ENCODE measurements at regions not wholly inside any gene's neighbourhood (a gene's known extent, or its start where the extent isn't known, plus 50 kb on each side); places are given as distances from the start of the nearest gene placed in this dataset.

DNA sequence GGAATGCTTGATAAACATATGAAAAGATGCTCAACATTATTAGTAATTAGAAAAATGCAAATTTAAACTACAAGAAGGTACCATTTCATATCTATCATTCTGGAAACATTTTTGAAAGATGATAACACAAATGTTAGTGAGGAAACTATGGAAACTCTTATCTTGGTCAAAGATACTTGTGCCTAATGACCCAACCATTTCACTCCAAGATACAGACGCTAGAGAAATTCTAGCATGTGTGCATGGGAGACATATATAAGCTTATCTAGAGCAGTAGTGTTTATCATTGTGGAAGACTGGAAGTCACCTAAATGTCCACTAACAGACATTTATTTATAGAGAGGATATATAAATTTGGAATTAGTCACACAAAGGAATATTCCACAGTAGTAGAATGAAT is 143.1 kb upstream of the HMGA2 start:
- TF ChIP-seq, protein P1, sequence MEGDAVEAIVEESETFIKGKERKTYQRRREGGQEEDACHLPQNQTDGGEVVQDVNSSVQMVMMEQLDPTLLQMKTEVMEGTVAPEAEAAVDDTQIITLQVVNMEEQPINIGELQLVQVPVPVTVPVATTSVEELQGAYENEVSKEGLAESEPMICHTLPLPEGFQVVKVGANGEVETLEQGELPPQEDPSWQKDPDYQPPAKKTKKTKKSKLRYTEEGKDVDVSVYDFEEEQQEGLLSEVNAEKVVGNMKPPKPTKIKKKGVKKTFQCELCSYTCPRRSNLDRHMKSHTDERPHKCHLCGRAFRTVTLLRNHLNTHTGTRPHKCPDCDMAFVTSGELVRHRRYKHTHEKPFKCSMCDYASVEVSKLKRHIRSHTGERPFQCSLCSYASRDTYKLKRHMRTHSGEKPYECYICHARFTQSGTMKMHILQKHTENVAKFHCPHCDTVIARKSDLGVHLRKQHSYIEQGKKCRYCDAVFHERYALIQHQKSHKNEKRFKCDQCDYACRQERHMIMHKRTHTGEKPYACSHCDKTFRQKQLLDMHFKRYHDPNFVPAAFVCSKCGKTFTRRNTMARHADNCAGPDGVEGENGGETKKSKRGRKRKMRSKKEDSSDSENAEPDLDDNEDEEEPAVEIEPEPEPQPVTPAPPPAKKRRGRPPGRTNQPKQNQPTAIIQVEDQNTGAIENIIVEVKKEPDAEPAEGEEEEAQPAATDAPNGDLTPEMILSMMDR (IDR thresholded peaks at IDR 0.05), result no peak
- no peak for TF ChIP-seq POLR2A (IDR thresholded peaks at IDR 0.05)

All from vagina (tissue), 2 donors.